ENCODE measurements at regions not wholly inside any gene's neighbourhood (a gene's known extent, or its start where the extent isn't known, plus 50 kb on each side); places are given as distances from the start of the nearest gene placed in this dataset.

DNA sequence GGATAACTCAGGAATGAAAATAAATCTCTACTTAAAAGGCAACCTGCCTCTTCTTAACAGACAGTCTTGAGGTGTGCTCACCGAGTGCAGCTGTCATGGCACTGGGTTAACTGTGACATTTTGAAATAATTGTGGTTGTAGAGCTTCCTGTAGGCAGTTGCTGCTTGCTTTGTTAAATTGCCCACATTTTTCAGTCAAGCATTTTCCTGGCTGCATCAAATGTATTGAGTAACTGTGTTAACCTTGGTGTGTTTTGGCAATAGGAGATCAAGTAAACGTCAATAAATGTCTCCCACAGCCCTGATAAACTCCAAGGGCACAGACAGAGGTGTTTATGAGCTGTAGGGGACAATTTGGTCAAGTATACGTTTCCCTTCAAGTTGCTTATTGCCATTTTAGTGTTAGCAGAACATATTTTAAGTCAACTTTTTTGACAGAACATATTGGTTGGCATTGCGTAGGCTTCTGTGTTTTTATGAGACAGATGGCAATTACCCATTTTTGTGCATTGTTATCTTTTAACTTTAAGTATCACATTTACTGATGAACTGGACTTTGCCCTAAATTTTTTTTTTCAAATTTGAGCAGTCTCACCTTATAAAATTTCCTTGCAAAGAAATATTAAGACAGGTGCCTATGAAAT is 527.4 kb downstream of the C4orf33 start:
- Histone ChIP-seq H3K4me3 (no peak overlapping the region), H3K4me1 (no peaks in the 10 kb centered on the region), H3K9me3 (no peaks in the 10 kb centered on the region), H3K27ac (replicated peaks in 1 of 4) (no peak overlapping the region), H3K27me3 (no peaks in the 10 kb centered on the region), H3K36me3 (no peaks in the 10 kb centered on the region)
- intact Hi-C loops (cut with DNase I): no loop called here
- WGBS: 69% methylated on average over 4 of the region's 4 CpGs
- no peak for TF ChIP-seq POLR2A (IDR thresholded peaks at IDR 0.05; ENCODE audit: low read depth)
- no peak for TF ChIP-seq EP300 (IDR thresholded peaks at IDR 0.05)
- no peak for DNase-seq (ENCODE audit: extremely low spot score)

DNA sequence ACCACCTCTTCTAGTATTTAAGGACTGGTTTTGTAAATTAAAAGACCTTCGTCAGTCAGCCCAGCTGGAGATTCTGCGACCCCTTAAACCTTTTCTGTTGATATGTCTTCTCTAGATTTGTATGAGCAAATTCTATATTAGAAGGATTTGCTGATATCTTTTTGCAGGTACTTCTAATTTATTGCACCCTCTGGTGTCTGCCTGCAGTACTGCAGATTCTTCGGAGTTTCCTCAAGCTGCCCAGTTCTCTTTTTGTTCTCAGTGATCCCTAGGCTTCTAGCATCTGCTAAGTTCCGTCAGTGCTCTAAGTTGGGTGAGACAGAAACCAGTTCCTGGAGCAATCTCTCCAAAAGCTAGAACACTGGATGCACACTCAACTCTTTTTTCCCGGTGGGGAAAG is 545.2 kb downstream of the C4orf33 start:
- DNase-seq (ENCODE audit: extremely low spot score): no peak
- intact Hi-C loops (cut with DNase I): loop anchor here (2.0 to 5.0 kb wide), 2 partner anchors 114 to 276 kb away; no protein-coding TSS in a partner anchor

DNA sequence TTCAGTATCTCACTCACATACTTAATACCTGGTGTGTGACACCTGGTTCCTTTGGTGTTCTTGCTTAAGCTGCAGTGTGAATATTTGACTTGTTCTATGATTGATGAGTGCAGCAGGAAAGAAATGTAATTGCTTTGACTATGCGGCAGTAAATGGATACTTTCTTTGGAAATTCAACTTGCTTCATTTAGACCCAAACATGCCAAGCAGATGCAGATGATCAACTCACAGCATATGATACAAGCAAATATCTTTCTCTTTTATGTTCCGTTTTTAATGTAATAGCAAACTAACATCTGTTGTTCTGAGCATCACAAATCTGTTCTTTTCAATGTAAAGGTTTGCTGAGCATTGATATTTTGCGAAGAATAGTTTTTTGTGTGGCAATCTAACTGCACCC is 549.5 kb downstream of the C4orf33 start:
- H3K9me3 ChIP-seq: no peaks in the 10 kb centered on the region
- WGBS: 64% methylated on average over 3 of the region's 3 CpGs
- H3K27ac ChIP-seq (replicated peaks in 1 of 4): no peak overlapping the region
- no peaks in the 10 kb centered on the region for H3K4me1 ChIP-seq
- H3K4me3 ChIP-seq: no peak overlapping the region
- no peaks in the 10 kb centered on the region for H3K27me3 ChIP-seq
- TF ChIP-seq EP300 (IDR thresholded peaks at IDR 0.05): no peak
- TF ChIP-seq, protein P1, sequence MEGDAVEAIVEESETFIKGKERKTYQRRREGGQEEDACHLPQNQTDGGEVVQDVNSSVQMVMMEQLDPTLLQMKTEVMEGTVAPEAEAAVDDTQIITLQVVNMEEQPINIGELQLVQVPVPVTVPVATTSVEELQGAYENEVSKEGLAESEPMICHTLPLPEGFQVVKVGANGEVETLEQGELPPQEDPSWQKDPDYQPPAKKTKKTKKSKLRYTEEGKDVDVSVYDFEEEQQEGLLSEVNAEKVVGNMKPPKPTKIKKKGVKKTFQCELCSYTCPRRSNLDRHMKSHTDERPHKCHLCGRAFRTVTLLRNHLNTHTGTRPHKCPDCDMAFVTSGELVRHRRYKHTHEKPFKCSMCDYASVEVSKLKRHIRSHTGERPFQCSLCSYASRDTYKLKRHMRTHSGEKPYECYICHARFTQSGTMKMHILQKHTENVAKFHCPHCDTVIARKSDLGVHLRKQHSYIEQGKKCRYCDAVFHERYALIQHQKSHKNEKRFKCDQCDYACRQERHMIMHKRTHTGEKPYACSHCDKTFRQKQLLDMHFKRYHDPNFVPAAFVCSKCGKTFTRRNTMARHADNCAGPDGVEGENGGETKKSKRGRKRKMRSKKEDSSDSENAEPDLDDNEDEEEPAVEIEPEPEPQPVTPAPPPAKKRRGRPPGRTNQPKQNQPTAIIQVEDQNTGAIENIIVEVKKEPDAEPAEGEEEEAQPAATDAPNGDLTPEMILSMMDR (IDR thresholded peaks at IDR 0.05): no peak
- TF ChIP-seq POLR2A (IDR thresholded peaks at IDR 0.05; ENCODE audit: low read depth): no peak
- TF ChIP-seq POLR2AphosphoS5 (IDR thresholded peaks at IDR 0.05): no peak
- intact Hi-C loops (cut with DNase I): no loop called here
- no peaks in the 10 kb centered on the region for H3K36me3 ChIP-seq
- no peak for DNase-seq (ENCODE audit: extremely low spot score)

More for the DNA sequence above, 545.2 kb downstream of the C4orf33 start:
- Histone ChIP-seq H3K4me1 (no peaks in the 10 kb centered on the region), H3K27ac (replicated peaks in 1 of 4) (no peak overlapping the region), H3K4me3 (no peak overlapping the region), H3K9me3 (no peaks in the 10 kb centered on the region), H3K27me3 (no peaks in the 10 kb centered on the region), H3K36me3 (no peaks in the 10 kb centered on the region)
- no peak for TF ChIP-seq POLR2AphosphoS5 (IDR thresholded peaks at IDR 0.05)
- TF ChIP-seq, protein P1 (IDR thresholded peaks at IDR 0.05): peak; percentile 68 to 87 (median 77)
- no peak for TF ChIP-seq POLR2A (IDR thresholded peaks at IDR 0.05; ENCODE audit: low read depth)
- WGBS: 55% methylated on average over 5 of the region's 5 CpGs

DNA sequence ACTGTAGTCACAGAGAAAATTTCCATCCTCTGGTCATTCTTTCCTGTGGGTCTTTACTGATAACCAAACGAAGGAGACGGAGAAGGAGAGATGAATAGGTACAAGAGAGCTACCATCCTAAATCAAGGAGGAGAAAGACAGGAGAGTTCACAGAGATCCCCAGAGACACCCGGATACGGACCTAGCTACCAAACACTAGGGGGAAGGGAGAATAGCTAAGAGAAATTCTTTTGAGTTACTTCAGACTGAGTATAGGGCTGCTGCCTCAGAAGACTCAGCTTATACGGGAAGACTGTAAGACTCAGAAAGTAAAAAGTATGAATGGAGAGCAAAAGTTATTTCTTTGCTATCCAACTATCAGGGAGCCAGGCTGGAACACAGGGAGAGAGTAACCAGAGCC is 572.1 kb downstream of the C4orf33 start:
- DNase-seq (ENCODE audit: extremely low spot score): no peak
- Histone ChIP-seq H3K27ac (replicated peaks in 1 of 4) (no peak overlapping the region), H3K27me3 (no peaks in the 10 kb centered on the region), H3K9me3 (no peaks in the 10 kb centered on the region), H3K4me3 (no peak overlapping the region), H3K36me3 (no peaks in the 10 kb centered on the region), H3K4me1 (no peaks in the 10 kb centered on the region)
- intact Hi-C loops (cut with DNase I): no loop called here
- WGBS: 83% methylated on average over 5 of the region's 5 CpGs
- TF ChIP-seq POLR2A (IDR thresholded peaks at IDR 0.05; ENCODE audit: low read depth) (no peak), EP300 (IDR thresholded peaks at IDR 0.05) (no peak), POLR2AphosphoS5 (IDR thresholded peaks at IDR 0.05) (no peak)
- TF ChIP-seq, protein P1 (IDR thresholded peaks at IDR 0.05): no peak

DNA sequence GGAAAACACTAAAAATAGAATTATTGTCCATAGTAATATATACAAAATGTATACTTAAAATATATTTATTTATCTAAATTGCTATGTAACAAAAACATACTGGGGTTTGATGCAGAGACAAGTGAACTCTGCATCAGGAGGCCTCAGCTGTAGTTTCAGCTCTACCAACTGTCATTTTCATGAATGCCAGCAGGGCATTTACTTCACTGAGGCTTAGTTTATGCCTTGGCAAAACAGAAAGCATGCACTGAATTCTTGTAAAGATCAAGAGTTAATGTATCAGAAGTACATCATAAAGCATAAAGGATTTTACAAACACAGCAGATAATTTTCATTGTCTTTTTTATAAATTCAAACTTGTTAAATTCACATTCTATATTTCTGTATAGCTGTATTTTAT is 577.0 kb downstream of the C4orf33 start:
- H3K27ac ChIP-seq (replicated peaks in 1 of 4): no peak overlapping the region
- intact Hi-C loops (cut with DNase I): no loop called here
- H3K4me1 ChIP-seq: no peaks in the 10 kb centered on the region
- no peak overlapping the region for H3K4me3 ChIP-seq
- no peak for DNase-seq (ENCODE audit: extremely low spot score)
- H3K9me3 ChIP-seq: no peaks in the 10 kb centered on the region
- TF ChIP-seq POLR2A (IDR thresholded peaks at IDR 0.05; ENCODE audit: low read depth) (no peak), POLR2AphosphoS5 (IDR thresholded peaks at IDR 0.05) (no peak), EP300 (IDR thresholded peaks at IDR 0.05) (no peak)
- TF ChIP-seq, protein P1 (IDR thresholded peaks at IDR 0.05): no peak
- no peaks in the 10 kb centered on the region for H3K36me3 ChIP-seq
- H3K27me3 ChIP-seq: no peaks in the 10 kb centered on the region
